Testis (tissue), 2 donors: ENCODE measurements at regions not wholly inside any gene's neighbourhood (a gene's known extent, or its start where the extent isn't known, plus 50 kb on each side); places are given as distances from the start of the nearest gene placed in this dataset.

Experiments
- CTCF ChIP-seq, 3 experiments: fragments of 450-650 bp in 2 of 3; fragments of 200-600 bp in 1 of 3; sonication (generic) in 1 of 3; IDR thresholded peaks; one replicate each; pipeline ENCODE4 v1.5.1; 2016 to 2019; ENCODE audit warnings: antibody characterized with exemption in 3 of 3, mild to moderate bottlenecking in 2 of 3, moderate library complexity in 1 of 3
- POLR2A ChIP-seq: fragments of 450-650 bp; IDR thresholded peaks from one replicate; pipeline ENCODE4 v1.6.1; 2017; ENCODE audit warnings: antibody characterized with exemption, mild to moderate bottlenecking, moderate library complexity

- TF ChIP-seq CTCF (IDR thresholded peaks at IDR 0.05) (no peak), POLR2A (no peak)
Observed at GRCh38 chr4:55747793-55748192, 71.8 kb upstream of the EXOC1L start.
